Spinal cord (tissue), 9 donors: ENCODE measurements at regions not wholly inside any gene's neighbourhood (a gene's known extent, or its start where the extent isn't known, plus 50 kb on each side); places are given as distances from the start of the nearest gene placed in this dataset.

Experiments used
- DNase-seq, 6 donors: peaks; one replicate each; pipeline versions ENCODE4 v3.0.0 to v3.0.0-alpha.2; 2013 to 2015; ENCODE audit warnings: low spot score in 6 of 6, low read depth in 4 of 6
- H3K27ac ChIP-seq: one replicate; pipeline ENCODE4 v1.5.1; 2013; ENCODE audit warnings: low read depth, low read length, control low read depth
- H3K27me3 ChIP-seq: one replicate; pipeline ENCODE4 v1.6.1; 2013; ENCODE audit warnings: low read length; ENCODE audit not compliant: control insufficient read depth, insufficient read depth
- H3K36me3 ChIP-seq: one replicate; pipeline ENCODE4 v1.6.1; 2013; ENCODE audit warnings: low read length; ENCODE audit not compliant: control insufficient read depth, insufficient read depth
- H3K4me1 ChIP-seq: one replicate; pipeline ENCODE4 v1.6.1; 2013; ENCODE audit warnings: low read length; ENCODE audit not compliant: control insufficient read depth, insufficient read depth
- H3K4me3 ChIP-seq: one replicate; pipeline ENCODE4 v1.5.1; 2013; ENCODE audit warnings: low read depth, low read length, control low read depth
- H3K9me3 ChIP-seq: one replicate; pipeline ENCODE4 v1.6.1; 2013; ENCODE audit warnings: low read length; ENCODE audit not compliant: control insufficient read depth, insufficient read depth
- WGBS: methylation state at CpG from one replicate; pipeline ENCODE4 v1.1.5; 2013; ENCODE audit warnings: missing lambda C conversion rate; ENCODE audit not compliant: insufficient coverage; 5-methylcytosine and 5-hydroxymethylcytosine counted together
- donor health status: healthy.

DNA sequence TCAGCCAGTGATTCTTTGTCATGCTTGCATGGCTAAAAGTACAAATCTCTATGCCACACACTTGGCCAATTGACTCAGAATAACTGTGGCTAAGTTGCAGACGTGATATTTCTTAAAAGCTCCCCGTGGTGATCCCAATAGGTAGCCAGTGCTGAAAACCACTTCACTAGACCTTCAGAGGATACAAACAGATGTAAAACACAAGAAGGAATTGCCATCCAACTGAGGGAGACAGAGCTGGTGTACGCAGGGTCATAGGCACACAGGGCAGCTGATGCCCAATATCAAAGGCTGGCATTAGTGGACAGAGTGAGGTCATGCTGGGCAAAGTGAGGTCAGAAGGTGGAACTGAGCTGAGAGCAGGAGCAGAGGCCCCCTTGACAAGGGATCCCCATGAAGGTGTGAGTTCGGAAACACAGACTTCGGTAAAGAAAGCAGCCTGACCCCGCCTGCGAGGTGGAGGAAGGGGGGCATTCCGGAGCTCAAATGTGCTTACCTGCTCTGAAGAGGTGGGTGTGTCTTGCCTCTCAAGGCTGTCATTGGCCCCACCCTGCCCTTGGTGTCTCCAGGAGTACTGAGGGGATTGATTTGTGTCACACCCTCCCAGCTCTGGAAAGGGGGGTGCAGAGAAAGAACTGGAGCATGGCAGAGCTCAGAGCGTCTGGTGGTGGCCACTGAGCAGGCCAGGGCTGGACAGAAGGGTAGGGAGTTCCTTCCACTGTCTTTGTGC is 344.9 kb upstream of the B3GAT1 start:
- 77% methylated on average over 7 of the region's 9 CpGs for WGBS
- H3K9me3 ChIP-seq = no peaks in the 10 kb centered on the region
- no peak overlapping the region for H3K27ac ChIP-seq
- no peak overlapping the region for H3K4me3 ChIP-seq
- H3K4me1 ChIP-seq = peaks cover 4% of the 10 kb centered on the region
- H3K36me3 ChIP-seq = no peaks in the 10 kb centered on the region
- H3K27me3 ChIP-seq = peaks cover 2% of the 10 kb centered on the region
- DNase-seq = no peak

DNA sequence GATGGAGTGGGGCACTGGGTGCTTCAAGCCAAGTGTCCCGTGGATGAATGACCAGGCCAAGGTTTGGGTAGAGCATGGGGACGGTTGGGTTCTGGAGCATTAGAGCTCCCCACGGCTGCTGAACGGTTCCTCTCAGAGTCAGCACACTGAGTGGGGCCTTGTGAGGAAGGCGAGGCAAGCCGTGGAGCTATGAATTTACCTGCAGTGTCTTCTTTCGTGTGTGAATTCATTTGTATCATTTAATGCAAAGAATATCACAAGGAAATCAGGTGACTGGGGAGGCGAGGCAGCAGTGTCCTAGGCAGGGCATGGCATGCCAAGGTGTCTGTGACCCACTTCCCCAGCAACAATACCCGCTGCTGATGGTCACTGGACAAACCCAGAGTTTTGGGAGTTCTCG is 343.5 kb upstream of the B3GAT1 start:
- WGBS = 88% methylated on average over 5 of the region's 10 CpGs
- Histone ChIP-seq H3K36me3 (no peaks in the 10 kb centered on the region), H3K27ac (no peak overlapping the region), H3K4me1 (peaks cover 4% of the 10 kb centered on the region), H3K9me3 (no peaks in the 10 kb centered on the region), H3K27me3 (peaks cover 2% of the 10 kb centered on the region), H3K4me3 (no peak overlapping the region)
- no peak for DNase-seq

DNA sequence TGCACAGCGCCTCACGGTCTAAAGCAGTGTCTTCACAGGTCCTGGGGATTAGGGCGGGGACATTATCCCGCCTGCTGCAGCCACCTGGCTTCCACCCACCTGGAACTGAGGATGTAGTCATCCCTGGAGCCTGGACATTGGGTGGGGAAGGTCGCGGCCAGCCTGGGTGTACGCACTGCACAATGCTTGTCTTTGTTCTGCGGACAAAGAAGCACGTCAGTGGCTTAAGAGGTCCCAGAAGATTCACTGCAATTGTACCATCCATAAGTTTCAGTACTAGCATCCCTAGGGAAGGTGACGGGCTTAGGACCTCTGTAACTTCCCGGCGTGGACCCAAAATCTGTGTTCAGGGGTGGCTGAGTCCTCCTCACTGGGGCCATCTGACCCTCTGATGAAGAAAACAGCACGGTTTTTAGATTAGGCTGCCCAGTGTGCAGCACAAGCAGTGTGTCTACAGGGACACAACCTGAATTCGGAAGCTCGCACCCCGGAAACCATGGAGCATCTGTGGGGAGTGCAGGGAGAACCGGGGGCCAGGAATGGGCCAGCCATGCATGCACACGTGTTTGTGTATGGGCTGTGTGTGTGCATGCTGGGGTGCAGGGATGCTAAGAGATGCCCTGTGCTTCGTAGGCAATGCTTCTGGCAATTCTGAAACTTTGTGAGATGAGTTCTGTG is 342.6 kb upstream of the B3GAT1 start:
- 87% methylated on average over 18 of the region's 19 CpGs for WGBS
- Histone ChIP-seq H3K27ac (no peak overlapping the region), H3K27me3 (peaks cover 2% of the 10 kb centered on the region), H3K36me3 (no peaks in the 10 kb centered on the region), H3K9me3 (no peaks in the 10 kb centered on the region), H3K4me3 (no peak overlapping the region), H3K4me1 (peaks cover 4% of the 10 kb centered on the region)
- DNase-seq = no peak

DNA sequence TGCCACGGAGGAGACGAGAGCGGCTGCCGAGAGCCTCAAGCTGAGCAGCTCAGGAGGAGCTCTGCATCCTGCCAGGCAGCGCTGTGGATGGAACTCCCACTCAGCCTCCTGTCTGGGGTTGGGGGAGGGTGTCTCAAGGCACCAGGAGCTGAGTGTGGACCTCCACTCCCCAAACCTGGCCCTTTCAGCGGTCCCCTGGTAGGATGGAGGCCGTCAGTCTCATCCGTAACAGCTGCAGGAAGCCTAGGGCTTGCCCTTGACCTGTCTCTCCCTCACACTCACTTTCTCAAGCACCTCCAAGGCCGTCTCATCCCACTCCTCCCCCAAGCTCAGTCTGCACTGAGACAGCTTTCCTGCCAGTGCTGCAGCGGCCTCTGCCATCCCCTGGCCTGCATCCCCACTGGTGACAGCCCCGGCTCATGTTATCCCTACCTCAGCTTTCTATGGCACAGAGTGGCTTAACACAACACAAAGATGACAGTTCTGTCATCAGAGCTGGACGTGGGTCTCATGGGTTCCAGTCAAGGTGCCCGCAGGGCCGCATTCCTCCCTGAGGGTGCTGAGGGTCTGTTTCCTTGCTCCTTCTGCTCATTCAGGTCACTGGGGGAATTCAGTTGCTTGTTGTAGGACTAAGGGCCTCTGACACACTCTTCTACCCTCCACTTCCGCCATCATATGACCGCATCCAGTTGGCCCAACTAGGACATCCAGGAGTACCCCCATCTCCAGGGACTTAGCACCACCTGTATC is 341.9 kb upstream of the B3GAT1 start:
- Histone ChIP-seq H3K36me3 (no peaks in the 10 kb centered on the region), H3K9me3 (no peaks in the 10 kb centered on the region), H3K4me3 (no peak overlapping the region), H3K4me1 (no peaks in the 10 kb centered on the region), H3K27me3 (peaks cover 2% of the 10 kb centered on the region), H3K27ac (no peak overlapping the region)
- 83% methylated on average over 13 of the region's 16 CpGs for WGBS
- no peak for DNase-seq

DNA sequence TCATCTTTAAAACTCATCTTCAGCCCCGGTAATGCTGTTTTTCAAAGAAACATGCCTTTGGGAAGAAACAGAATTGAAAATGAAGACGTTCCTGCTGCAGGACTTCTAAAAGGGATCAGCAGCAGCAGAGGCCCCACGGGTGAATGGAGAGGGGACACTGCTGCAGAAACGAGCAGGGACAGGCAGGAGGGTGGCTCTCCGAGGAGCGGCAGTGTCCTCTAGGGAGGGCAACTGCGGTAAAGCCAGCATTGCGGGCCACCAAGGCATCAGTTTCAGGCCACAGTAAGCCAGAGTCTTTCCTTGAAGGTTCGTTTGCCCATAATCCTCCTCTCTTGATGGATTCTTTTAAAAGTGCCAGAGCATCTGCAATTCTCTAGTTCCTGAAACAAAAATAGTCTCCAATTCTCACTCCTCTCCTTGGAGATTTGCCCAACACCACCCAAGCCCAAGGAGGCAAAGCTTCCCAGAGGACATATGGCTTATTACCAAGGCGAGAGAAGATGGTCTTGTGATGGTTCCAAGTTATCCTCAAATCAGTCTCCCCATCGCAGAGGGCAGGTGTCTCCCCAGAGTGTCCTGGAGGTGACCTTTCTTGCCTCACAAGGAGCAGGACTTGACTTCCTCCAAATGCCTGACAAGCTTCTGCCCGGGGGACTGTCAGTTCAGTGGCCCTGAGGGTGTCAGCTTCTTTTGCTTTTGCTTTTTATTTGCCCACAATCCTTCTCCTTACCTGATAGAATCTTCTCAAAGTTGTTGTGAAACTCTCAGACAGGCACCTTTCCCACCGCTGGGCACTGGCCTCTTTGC is 341.1 kb upstream of the B3GAT1 start:
- peak in 1 of 6 donors; percentile 47 for DNase-seq
- H3K9me3 ChIP-seq = no peaks in the 10 kb centered on the region
- 89% methylated on average over 13 of the region's 13 CpGs for WGBS

DNA sequence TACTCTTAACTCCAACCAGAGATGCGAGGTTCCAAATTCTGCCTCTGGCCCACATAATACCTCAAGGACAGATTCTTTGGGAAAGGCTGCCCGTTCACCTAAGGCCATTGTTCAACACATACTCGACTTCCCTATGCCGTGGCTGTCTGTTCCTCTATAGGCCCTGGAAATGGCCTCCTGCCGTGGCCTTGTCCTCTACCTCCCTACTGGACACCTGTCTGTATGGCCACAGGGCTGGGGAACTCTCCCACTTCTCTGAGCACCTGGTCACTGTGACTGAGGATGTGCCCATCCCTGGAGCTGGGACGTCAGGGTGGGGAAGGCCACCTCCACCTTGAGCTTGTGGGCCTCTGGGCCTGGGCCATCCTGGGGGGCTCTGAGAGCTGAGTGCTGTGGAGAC is 340.5 kb upstream of the B3GAT1 start:
- WGBS = 83% methylated on average over 5 of the region's 6 CpGs
- no peaks in the 10 kb centered on the region for H3K4me1 ChIP-seq
- no peaks in the 10 kb centered on the region for H3K9me3 ChIP-seq
- H3K36me3 ChIP-seq = no peaks in the 10 kb centered on the region
- H3K27ac ChIP-seq = no peak overlapping the region
- H3K27me3 ChIP-seq = peaks cover 2% of the 10 kb centered on the region
- no peak overlapping the region for H3K4me3 ChIP-seq
- no peak for DNase-seq

More for the DNA sequence above, 341.1 kb upstream of the B3GAT1 start:
- Histone ChIP-seq H3K27ac (no peak overlapping the region), H3K4me1 (no peaks in the 10 kb centered on the region), H3K27me3 (peaks cover 2% of the 10 kb centered on the region), H3K4me3 (no peak overlapping the region), H3K36me3 (no peaks in the 10 kb centered on the region)

DNA sequence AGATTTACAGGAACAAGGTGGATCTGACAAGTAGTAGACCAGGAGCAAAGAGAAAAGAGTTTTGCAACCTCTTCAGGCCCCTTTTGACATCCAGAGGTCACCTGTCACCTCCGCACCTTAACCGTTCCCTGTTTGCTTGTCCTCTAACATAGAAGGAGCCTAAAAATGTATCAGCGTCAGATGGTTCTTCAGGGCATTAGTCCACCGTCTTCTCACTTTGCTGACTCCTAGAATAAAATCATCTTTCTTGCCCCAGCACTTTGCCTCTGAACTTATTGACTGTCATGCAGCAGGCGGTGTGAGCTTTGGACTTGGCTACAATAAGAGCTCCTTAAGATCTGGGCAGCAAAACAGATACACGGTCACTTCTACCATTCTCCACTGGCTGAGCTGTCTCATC is 339.7 kb upstream of the B3GAT1 start:
- WGBS = 95% methylated on average over 5 of the region's 6 CpGs
- no peak for DNase-seq
- Histone ChIP-seq H3K4me3 (no peak overlapping the region), H3K36me3 (no peaks in the 10 kb centered on the region), H3K27me3 (peaks cover 2% of the 10 kb centered on the region), H3K4me1 (no peaks in the 10 kb centered on the region), H3K9me3 (no peaks in the 10 kb centered on the region), H3K27ac (no peak overlapping the region)

DNA sequence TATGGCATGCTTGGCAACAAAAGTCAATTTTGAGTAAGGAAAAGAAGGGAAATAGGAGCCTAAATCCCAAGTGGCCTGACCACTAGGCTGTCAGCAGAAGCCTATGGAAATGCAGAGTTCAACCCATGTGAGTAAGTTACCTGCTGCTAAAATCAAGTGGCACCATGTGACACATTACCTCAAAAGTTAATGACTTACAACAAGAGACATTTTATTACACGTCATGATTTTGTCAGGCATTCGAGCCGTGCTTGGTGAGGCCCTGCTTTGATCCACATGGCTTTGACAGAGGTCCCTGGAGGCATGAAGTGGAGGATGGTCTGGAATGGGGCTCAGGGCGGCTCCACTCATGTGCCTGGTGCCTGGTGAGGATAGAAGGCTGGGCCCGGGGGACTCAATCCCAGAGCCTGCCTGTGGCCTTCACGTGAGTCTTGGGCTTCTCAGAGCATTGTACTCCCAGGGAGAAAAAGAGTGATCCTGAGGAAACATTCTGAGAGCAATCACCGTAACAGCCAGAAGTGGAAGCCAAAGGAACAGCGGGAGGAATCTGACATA is 339.1 kb upstream of the B3GAT1 start:
- H3K27ac ChIP-seq = no peak overlapping the region
- no peaks in the 10 kb centered on the region for H3K4me1 ChIP-seq
- H3K4me3 ChIP-seq = no peak overlapping the region
- H3K27me3 ChIP-seq = peaks cover 2% of the 10 kb centered on the region
- WGBS = 86% methylated on average over 7 of the region's 8 CpGs
- no peaks in the 10 kb centered on the region for H3K9me3 ChIP-seq
- no peak for DNase-seq
- no peaks in the 10 kb centered on the region for H3K36me3 ChIP-seq

DNA sequence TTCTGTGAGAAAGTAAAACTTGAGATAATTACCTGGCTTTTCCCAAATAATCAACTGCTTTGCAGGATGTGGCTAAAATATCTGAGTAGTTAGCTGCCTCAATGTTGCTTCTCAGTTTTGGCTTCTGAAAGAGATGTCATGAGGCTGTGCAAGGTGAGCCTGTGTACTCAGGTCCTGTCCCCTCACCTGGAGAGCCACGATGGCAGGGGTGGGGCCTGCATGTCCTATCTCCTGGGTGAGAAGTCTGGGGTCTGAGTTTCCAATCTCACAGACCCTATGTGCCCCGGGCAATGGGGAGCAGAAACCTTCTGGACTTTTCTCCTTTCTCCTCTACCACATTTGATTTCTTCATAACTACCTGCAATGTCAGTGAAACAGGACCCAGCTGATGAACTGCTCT is 338.6 kb upstream of the B3GAT1 start:
- Histone ChIP-seq H3K36me3 (no peaks in the 10 kb centered on the region), H3K27me3 (peaks cover 2% of the 10 kb centered on the region), H3K4me3 (no peak overlapping the region), H3K4me1 (no peaks in the 10 kb centered on the region), H3K27ac (no peak overlapping the region), H3K9me3 (no peaks in the 10 kb centered on the region)
- no peak for DNase-seq
- no CpG with 5 or more reads among the region's 2 CpGs for WGBS
